Natural killer cell (primary cell): ENCODE measurements at regions not wholly inside any gene's neighbourhood (a gene's known extent, or its start where the extent isn't known, plus 50 kb on each side); places are given as distances from the start of the nearest gene placed in this dataset.

Experiments used
- ATAC-seq, 3 donors: fragments of 150-1000 bp in 2 of 3; fragments of 200-7000 bp in 1 of 3; cut with Tn5 transposase; 1 replicate in 1 of 3; 2 replicates in 2 of 3; pipeline ENCODE4 v1.10.0; 2021; ENCODE audit warnings: mild to moderate bottlenecking in 2 of 3, moderate library complexity in 2 of 3
- DNase-seq, 2 donors: peaks; one replicate each; pipeline versions ENCODE4 v3.0.0 to v3.0.0-alpha.2; 2013 to 2021; ENCODE audit warnings: mixed read lengths in 1 of 2
- H3K27ac ChIP-seq: one replicate; pipeline ENCODE4 v1.5.1; 2013; ENCODE audit warnings: mild to moderate bottlenecking, low read length
- H3K27me3 ChIP-seq: one replicate; pipeline ENCODE4 v1.6.1; 2013; ENCODE audit warnings: low read length; ENCODE audit not compliant: control insufficient read depth, insufficient read depth
- H3K36me3 ChIP-seq: one replicate; pipeline ENCODE4 v1.6.1; 2013; ENCODE audit warnings: low read length; ENCODE audit not compliant: control insufficient read depth, insufficient read depth
- H3K4me1 ChIP-seq: one replicate; pipeline ENCODE4 v1.6.1; 2013; ENCODE audit warnings: low read length; ENCODE audit not compliant: control insufficient read depth, insufficient read depth
- H3K4me3 ChIP-seq: one replicate; pipeline ENCODE4 v1.5.1; 2013; ENCODE audit warnings: low read length
- H3K9me3 ChIP-seq: one replicate; pipeline ENCODE4 v1.6.1; 2013; ENCODE audit warnings: low read length; ENCODE audit not compliant: control insufficient read depth, insufficient read depth
- H3K27ac Mint-ChIP-seq, 2 donors: one replicate each; pipeline ENCODE4 v1.8.0; 2022; ENCODE audit warnings: mild to moderate bottlenecking in 2 of 2, mixed read lengths in 2 of 2, moderate library complexity in 1 of 2
- H3K27me3 Mint-ChIP-seq, 2 donors: one replicate each; pipeline ENCODE4 v1.8.0; 2022; ENCODE audit warnings: low read depth in 2 of 2, mixed read lengths in 2 of 2
- H3K36me3 Mint-ChIP-seq: one replicate; pipeline ENCODE4 v1.8.0; 2022; ENCODE audit warnings: mixed read lengths
- H3K4me1 Mint-ChIP-seq, 2 donors: one replicate each; pipeline ENCODE4 v1.8.0; 2022; ENCODE audit warnings: mixed read lengths in 2 of 2
- H3K4me3 Mint-ChIP-seq: one replicate; pipeline ENCODE4 v1.8.0; 2022; ENCODE audit warnings: mild to moderate bottlenecking, moderate library complexity, mixed read lengths
- H3K9me3 Mint-ChIP-seq, 2 donors: one replicate each; pipeline ENCODE4 v1.8.0; 2022; ENCODE audit warnings: mixed read lengths in 2 of 2
- CTCF ChIP-seq: fragments of 200-600 bp; IDR thresholded peaks from one replicate; pipeline ENCODE4 v1.8.0; 2022; ENCODE audit warnings: antibody characterized with exemption
- WGBS: methylation state at CpG from one replicate; pipeline ENCODE4 v1.1.7; 2013; ENCODE audit warnings: missing lambda C conversion rate; ENCODE audit not compliant: insufficient coverage; 5-methylcytosine and 5-hydroxymethylcytosine counted together
- intact Hi-C: fragments of 100-400 bp; cut with micrococcal nuclease; formaldehyde crosslinking; loops from one replicate; pipeline ENCODE4 v1.14.2; 2022

GRCh38 chr1:76786222-76786621 is 81.1 kb upstream of the ST6GALNAC5 start:
- TF ChIP-seq CTCF, result no peak
- no peaks in the 10 kb centered on the region for H3K36me3 ChIP-seq
- H3K4me1 ChIP-seq, result no peaks in the 10 kb centered on the region
- ATAC-seq (no peak), DNase-seq (no peak)
- no peaks in the 10 kb centered on the region for H3K9me3 ChIP-seq
- H3K27me3 Mint-ChIP-seq, result no peaks in the 10 kb centered on the region
- H3K4me3 Mint-ChIP-seq, result no peak overlapping the region
- peaks cover 2% of the 10 kb centered on the region in 2 donors for H3K9me3 Mint-ChIP-seq
- H3K27ac Mint-ChIP-seq, result no peak overlapping the region
- no peak overlapping the region for H3K27ac ChIP-seq
- no peak overlapping the region for H3K4me3 ChIP-seq
- H3K27me3 ChIP-seq, result no peaks in the 10 kb centered on the region
- no peaks in the 10 kb centered on the region for H3K36me3 Mint-ChIP-seq
- H3K4me1 Mint-ChIP-seq, result no peaks in the 10 kb centered on the region
- intact Hi-C loops, result no loop called here

- no peak overlapping the region for H3K27ac Mint-ChIP-seq
- Histone ChIP-seq H3K27me3 (no peaks in the 10 kb centered on the region), H3K36me3 (no peaks in the 10 kb centered on the region), H3K27ac (no peak overlapping the region), H3K4me3 (no peak overlapping the region), H3K4me1 (no peaks in the 10 kb centered on the region), H3K9me3 (no peaks in the 10 kb centered on the region)
- H3K27me3 Mint-ChIP-seq, result peaks cover 0 to 2% of the 10 kb centered on the region in 2 donors
- H3K4me3 Mint-ChIP-seq, result no peak overlapping the region
- intact Hi-C loops, result no loop called here
- no peak for ATAC-seq
- 90% methylated on average over 1 of the region's 2 CpGs for WGBS
- no peak for DNase-seq
- no peaks in the 10 kb centered on the region for H3K36me3 Mint-ChIP-seq
- H3K4me1 Mint-ChIP-seq, result no peaks in the 10 kb centered on the region
- peaks cover 3 to 7% of the 10 kb centered on the region in 2 donors for H3K9me3 Mint-ChIP-seq
- TF ChIP-seq CTCF, result no peak
Measured at GRCh38 chr1:76793594-76793993, 73.7 kb upstream of the ST6GALNAC5 start.

- no peaks in the 10 kb centered on the region for H3K27me3 ChIP-seq
- DNase-seq (no peak), ATAC-seq (no peak)
- no peaks in the 10 kb centered on the region for H3K36me3 ChIP-seq
- no peaks in the 10 kb centered on the region for H3K4me1 Mint-ChIP-seq
- H3K27me3 Mint-ChIP-seq, result no peaks in the 10 kb centered on the region
- intact Hi-C loops, result no loop called here
- H3K27ac Mint-ChIP-seq, result no peak overlapping the region
- no peaks in the 10 kb centered on the region for H3K36me3 Mint-ChIP-seq
- no peaks in the 10 kb centered on the region for H3K9me3 ChIP-seq
- 74% methylated on average over 2 of the region's 2 CpGs for WGBS
- H3K4me3 Mint-ChIP-seq, result no peak overlapping the region
- H3K27ac ChIP-seq, result no peak overlapping the region
- no peaks in the 10 kb centered on the region for H3K4me1 ChIP-seq
- no peak for TF ChIP-seq CTCF
- no peak overlapping the region for H3K4me3 ChIP-seq
- peaks cover 3 to 6% of the 10 kb centered on the region in 2 donors for H3K9me3 Mint-ChIP-seq
Measured at GRCh38 chr1:76799700-76800099, 67.6 kb upstream of the ST6GALNAC5 start.

- DNase-seq, result no peak
- no peaks in the 10 kb centered on the region for H3K27me3 Mint-ChIP-seq
- H3K27ac ChIP-seq, result no peak overlapping the region
- no peak for ATAC-seq
- no peaks in the 10 kb centered on the region for H3K4me1 Mint-ChIP-seq
- no peaks in the 10 kb centered on the region for H3K4me1 ChIP-seq
- H3K4me3 ChIP-seq, result no peak overlapping the region
- H3K27me3 ChIP-seq, result no peaks in the 10 kb centered on the region
- H3K36me3 ChIP-seq, result no peaks in the 10 kb centered on the region
- H3K27ac Mint-ChIP-seq, result no peak overlapping the region
- WGBS, result 75% methylated on average over 3 of the region's 3 CpGs
- H3K9me3 ChIP-seq, result no peaks in the 10 kb centered on the region
- H3K4me3 Mint-ChIP-seq, result no peak overlapping the region
- no peak for TF ChIP-seq CTCF
- peaks cover 3 to 5% of the 10 kb centered on the region in 2 donors for H3K9me3 Mint-ChIP-seq
- H3K36me3 Mint-ChIP-seq, result no peaks in the 10 kb centered on the region
- intact Hi-C loops, result no loop called here
Measured at GRCh38 chr1:76802094-76802493, 65.2 kb upstream of the ST6GALNAC5 start.
